Astrocyte (in vitro differentiated cells and primary cell): ENCODE measurements at regions not wholly inside any gene's neighbourhood (a gene's known extent, or its start where the extent isn't known, plus 50 kb on each side); places are given as distances from the start of the nearest gene placed in this dataset.

Source experiments
- EZH2 ChIP-seq: IDR thresholded peaks from 2 replicates; pipeline ENCODE4 v1.6.1; 2012; ENCODE audit warnings: mild to moderate bottlenecking, low read length, inconsistent platforms; ENCODE audit not compliant: insufficient read depth
- TF ChIP-seq, protein P1 (sequence below): IDR thresholded peaks from 2 replicates; pipeline ENCODE4 v1.5.1; 2011; ENCODE audit warnings: low read depth, mild to moderate bottlenecking, inconsistent platforms, low read length, moderate library complexity; ENCODE audit not compliant: insufficient read depth

DNA sequence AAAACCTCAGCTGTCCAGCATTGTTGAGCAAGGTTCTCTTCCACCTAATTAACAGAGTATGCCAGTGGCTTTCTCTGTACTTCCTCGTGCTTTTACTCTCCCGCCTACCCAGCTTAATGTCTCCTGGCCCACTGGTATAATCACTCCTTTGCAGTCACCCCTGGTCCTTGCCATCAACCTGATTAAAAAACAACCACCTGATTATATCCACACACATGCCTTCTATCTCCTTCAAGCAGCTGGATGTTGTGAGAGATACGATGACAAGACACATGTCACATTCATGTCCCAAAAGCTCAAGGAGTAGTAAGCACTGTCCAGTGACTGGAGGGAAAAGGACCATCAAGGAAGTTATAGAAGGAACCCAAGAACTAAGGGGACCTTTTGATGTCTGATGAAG is 241.3 kb upstream of the GRIP1 start:
- TF ChIP-seq, protein P1, sequence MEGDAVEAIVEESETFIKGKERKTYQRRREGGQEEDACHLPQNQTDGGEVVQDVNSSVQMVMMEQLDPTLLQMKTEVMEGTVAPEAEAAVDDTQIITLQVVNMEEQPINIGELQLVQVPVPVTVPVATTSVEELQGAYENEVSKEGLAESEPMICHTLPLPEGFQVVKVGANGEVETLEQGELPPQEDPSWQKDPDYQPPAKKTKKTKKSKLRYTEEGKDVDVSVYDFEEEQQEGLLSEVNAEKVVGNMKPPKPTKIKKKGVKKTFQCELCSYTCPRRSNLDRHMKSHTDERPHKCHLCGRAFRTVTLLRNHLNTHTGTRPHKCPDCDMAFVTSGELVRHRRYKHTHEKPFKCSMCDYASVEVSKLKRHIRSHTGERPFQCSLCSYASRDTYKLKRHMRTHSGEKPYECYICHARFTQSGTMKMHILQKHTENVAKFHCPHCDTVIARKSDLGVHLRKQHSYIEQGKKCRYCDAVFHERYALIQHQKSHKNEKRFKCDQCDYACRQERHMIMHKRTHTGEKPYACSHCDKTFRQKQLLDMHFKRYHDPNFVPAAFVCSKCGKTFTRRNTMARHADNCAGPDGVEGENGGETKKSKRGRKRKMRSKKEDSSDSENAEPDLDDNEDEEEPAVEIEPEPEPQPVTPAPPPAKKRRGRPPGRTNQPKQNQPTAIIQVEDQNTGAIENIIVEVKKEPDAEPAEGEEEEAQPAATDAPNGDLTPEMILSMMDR, result no peak
- TF ChIP-seq EZH2, result no peak
